H4 (cell line): ENCODE measurements at regions not wholly inside any gene's neighbourhood (a gene's known extent, or its start where the extent isn't known, plus 50 kb on each side); places are given as distances from the start of the nearest gene placed in this dataset.

Experiments used
- DNase-seq: peaks from one replicate; pipeline ENCODE4 v3.0.0-alpha.2; 2015; ENCODE audit warnings: low spot score

- DNase-seq, result no peak
Observed at GRCh38 chr14:66069036-66069435, 417.1 kb upstream of the CCDC196 start.

- DNase-seq, result peak; percentile 68
Observed at GRCh38 chr14:66069830-66070541, 416.2 kb upstream of the CCDC196 start.

- DNase-seq, result peak; percentile 25
Observed at GRCh38 chr14:66070542-66071319, 415.4 kb upstream of the CCDC196 start.

GRCh38 chr14:66072190-66073084, 413.7 kb upstream of the CCDC196 start:
- DNase-seq, result no peak

- no peak for DNase-seq
Observed at GRCh38 chr14:66074537-66074936, 411.6 kb upstream of the CCDC196 start.

GRCh38 chr14:66076176-66076575, 410.0 kb upstream of the CCDC196 start:
- no peak for DNase-seq

- DNase-seq, result no peak
Observed at GRCh38 chr14:66078006-66078405, 408.2 kb upstream of the CCDC196 start.

- DNase-seq, result peak; percentile 28
Observed at GRCh38 chr14:66081594-66082376, 404.4 kb upstream of the CCDC196 start.

GRCh38 chr14:66085224-66085623, 400.9 kb upstream of the CCDC196 start:
- DNase-seq, result no peak

GRCh38 chr14:66085665-66086064, 400.5 kb upstream of the CCDC196 start:
- no peak for DNase-seq

- DNase-seq, result no peak
Observed at GRCh38 chr14:66087231-66087630, 398.9 kb upstream of the CCDC196 start.

GRCh38 chr14:66088656-66089055, 397.5 kb upstream of the CCDC196 start:
- no peak for DNase-seq

GRCh38 chr14:66092206-66092605, 394.0 kb upstream of the CCDC196 start:
- no peak for DNase-seq

GRCh38 chr14:66092748-66093147, 393.4 kb upstream of the CCDC196 start:
- DNase-seq, result no peak

- no peak for DNase-seq
Observed at GRCh38 chr14:66094001-66094727, 392.0 kb upstream of the CCDC196 start.

GRCh38 chr14:66099451-66099850, 386.7 kb upstream of the CCDC196 start:
- DNase-seq, result no peak

GRCh38 chr14:66099931-66100330, 386.2 kb upstream of the CCDC196 start:
- DNase-seq, result no peak

- no peak for DNase-seq
Observed at GRCh38 chr14:66101662-66102061, 384.5 kb upstream of the CCDC196 start.

GRCh38 chr14:66104486-66104885, 381.7 kb upstream of the CCDC196 start:
- DNase-seq, result no peak

- DNase-seq, result no peak
Observed at GRCh38 chr14:66105815-66106214, 380.4 kb upstream of the CCDC196 start.

- no peak for DNase-seq
Observed at GRCh38 chr14:66109426-66109825, 376.7 kb upstream of the CCDC196 start.
